Chondrocyte (in vitro differentiated cells): ENCODE measurements at regions not wholly inside any gene's neighbourhood (a gene's known extent, or its start where the extent isn't known, plus 50 kb on each side); places are given as distances from the start of the nearest gene placed in this dataset.
A peak's percentile ranks its signal among the peaks of the same experiment; 100 is the strongest.

Experiments used
- DNase-seq: peaks from one replicate; pipeline ENCODE4 v3.0.0; 2021; ENCODE audit warnings: mixed read lengths, low spot score
- H3K27ac Mint-ChIP-seq: one replicate; pipeline ENCODE4 v1.8.0; 2021; ENCODE audit warnings: mild to moderate bottlenecking, moderate library complexity, mixed read lengths; ENCODE audit not compliant: unreplicated experiment
- H3K27me3 Mint-ChIP-seq: 2 replicates; pipeline ENCODE4 v1.8.0; 2021; ENCODE audit warnings: low read depth, mixed read lengths
- H3K36me3 Mint-ChIP-seq: 2 replicates; pipeline ENCODE4 v1.8.0; 2021; ENCODE audit warnings: low read depth, mixed read lengths
- H3K4me1 Mint-ChIP-seq: 2 replicates; pipeline ENCODE4 v1.8.0; 2021; ENCODE audit warnings: low read depth, mild to moderate bottlenecking, mixed read lengths
- H3K4me3 Mint-ChIP-seq: one replicate; pipeline ENCODE4 v1.8.0; 2021; ENCODE audit warnings: mild to moderate bottlenecking, moderate library complexity, mixed read lengths; ENCODE audit not compliant: unreplicated experiment
- H3K9me3 Mint-ChIP-seq: 2 replicates; pipeline ENCODE4 v1.8.0; 2021; ENCODE audit warnings: low read depth, mixed read lengths
- CTCF ChIP-seq: fragments of 200-600 bp; sonication (generic); IDR thresholded peaks from 2 replicates; pipeline ENCODE4 v1.5.0; 2021; ENCODE audit warnings: antibody characterized with exemption, mild to moderate bottlenecking, moderate library complexity

- no peak overlapping the region for H3K4me3 Mint-ChIP-seq
- peaks cover under 1% of the 10 kb centered on the region for H3K9me3 Mint-ChIP-seq
- no peaks in the 10 kb centered on the region for H3K27me3 Mint-ChIP-seq
- DNase-seq, result no peak
- H3K4me1 Mint-ChIP-seq, result no peaks in the 10 kb centered on the region
- no peak overlapping the region for H3K27ac Mint-ChIP-seq
- no peak for TF ChIP-seq CTCF
- peaks cover 10% of the 10 kb centered on the region for H3K36me3 Mint-ChIP-seq
Observed at GRCh38 chr11:8748317-8748716, 65.7 kb downstream of the RPL27A start.

GRCh38 chr11:8749202-8749601 is 66.6 kb downstream of the RPL27A start:
- H3K27ac Mint-ChIP-seq, result no peak overlapping the region
- DNase-seq, result no peak
- peaks cover 2% of the 10 kb centered on the region for H3K9me3 Mint-ChIP-seq
- H3K27me3 Mint-ChIP-seq, result no peaks in the 10 kb centered on the region
- TF ChIP-seq CTCF, result no peak
- no peaks in the 10 kb centered on the region for H3K4me1 Mint-ChIP-seq
- no peak overlapping the region for H3K4me3 Mint-ChIP-seq
- peaks cover 10% of the 10 kb centered on the region for H3K36me3 Mint-ChIP-seq

GRCh38 chr11:8754241-8754640 is 71.6 kb downstream of the RPL27A start:
- peaks cover 4% of the 10 kb centered on the region for H3K36me3 Mint-ChIP-seq
- H3K4me1 Mint-ChIP-seq, result peaks cover 33% of the 10 kb centered on the region
- H3K9me3 Mint-ChIP-seq, result peaks cover 2% of the 10 kb centered on the region
- H3K4me3 Mint-ChIP-seq, result no peak overlapping the region
- peak; percentile 60 for TF ChIP-seq CTCF
- H3K27ac Mint-ChIP-seq, result no peak overlapping the region
- no peaks in the 10 kb centered on the region for H3K27me3 Mint-ChIP-seq
- DNase-seq, result no peak

- H3K9me3 Mint-ChIP-seq, result peaks cover 2% of the 10 kb centered on the region
- TF ChIP-seq CTCF, result no peak
- H3K36me3 Mint-ChIP-seq, result peaks cover 4% of the 10 kb centered on the region
- H3K27me3 Mint-ChIP-seq, result no peaks in the 10 kb centered on the region
- H3K4me3 Mint-ChIP-seq, result no peak overlapping the region
- peak overlapping the region; percentile 72 for H3K27ac Mint-ChIP-seq
- DNase-seq, result no peak
- H3K4me1 Mint-ChIP-seq, result peaks cover 33% of the 10 kb centered on the region
Observed at GRCh38 chr11:8756201-8756600, 73.6 kb downstream of the RPL27A start.

- Mint-ChIP-seq H3K36me3 (peaks cover 2% of the 10 kb centered on the region), H3K27me3 (no peaks in the 10 kb centered on the region), H3K4me3 (no peak overlapping the region), H3K9me3 (peaks cover 2% of the 10 kb centered on the region), H3K4me1 (peaks cover 33% of the 10 kb centered on the region), H3K27ac (peak overlapping the region; percentile 72)
- no peak for TF ChIP-seq CTCF
- no peak for DNase-seq
Observed at GRCh38 chr11:8757047-8757446, 74.5 kb downstream of the RPL27A start.
